GM23248 (cell line): ENCODE measurements at regions not wholly inside any gene's neighbourhood (a gene's known extent, or its start where the extent isn't known, plus 50 kb on each side); places are given as distances from the start of the nearest gene placed in this dataset.

Experiments used
- DNase-seq: peaks from one replicate; pipeline ENCODE4 v3.0.0-alpha.2; 2015
- H2AFZ ChIP-seq: fragments of 200-600 bp; sonication (generic); 2 replicates; pipeline ENCODE4 v1.6.1; 2016; ENCODE audit warnings: antibody characterized with exemption
- H3F3A ChIP-seq: fragments of 200-600 bp; sonication (generic); 2 replicates; pipeline ENCODE4 v1.6.1; 2016; ENCODE audit warnings: mild to moderate bottlenecking, antibody characterized with exemption, mixed run types; ENCODE audit not compliant: insufficient read depth
- H3K27ac ChIP-seq: fragments of 200-600 bp; sonication (generic); 2 replicates; pipeline ENCODE4 v1.5.1; 2016; ENCODE audit warnings: mild to moderate bottlenecking
- H3K27me3 ChIP-seq: fragments of 200-600 bp; sonication (generic); replicated peaks from 2 replicates; pipeline ENCODE4 v1.6.1; 2016; ENCODE audit warnings: mild to moderate bottlenecking; ENCODE audit not compliant: insufficient read depth
- H3K36me3 ChIP-seq: fragments of 200-600 bp; sonication (generic); 2 replicates; pipeline ENCODE4 v1.6.1; 2016; ENCODE audit warnings: low read depth, mild to moderate bottlenecking
- H3K4me1 ChIP-seq: fragments of 200-600 bp; sonication (generic); 2 replicates; pipeline ENCODE4 v1.6.1; 2016; ENCODE audit warnings: mild to moderate bottlenecking; ENCODE audit not compliant: insufficient read depth
- H3K4me2 ChIP-seq: fragments of 200-600 bp; sonication (generic); one replicate; pipeline ENCODE4 v1.6.1; 2016; ENCODE audit warnings: mild to moderate bottlenecking; ENCODE audit not compliant: unreplicated experiment
- H3K4me3 ChIP-seq: fragments of 200-600 bp; sonication (generic); 2 replicates; pipeline ENCODE4 v1.5.1; 2016; ENCODE audit warnings: mild to moderate bottlenecking
- H3K79me2 ChIP-seq: fragments of 200-600 bp; sonication (generic); 2 replicates; pipeline ENCODE4 v1.6.1; 2016; ENCODE audit warnings: mild to moderate bottlenecking; ENCODE audit not compliant: insufficient read depth
- H3K9ac ChIP-seq: fragments of 200-600 bp; sonication (generic); 2 replicates; pipeline ENCODE4 v1.6.1; 2016; ENCODE audit warnings: mild to moderate bottlenecking
- H3K9me2 ChIP-seq: fragments of 200-600 bp; sonication (generic); 2 replicates; pipeline ENCODE4 v1.6.1; 2016; ENCODE audit warnings: mixed run types, mild to moderate bottlenecking, moderate library complexity; ENCODE audit not compliant: insufficient read depth
- H3K9me3 ChIP-seq: fragments of 200-600 bp; sonication (generic); one replicate; pipeline ENCODE4 v1.6.1; 2017; ENCODE audit warnings: low read depth
- H4K20me1 ChIP-seq: fragments of 200-600 bp; sonication (generic); 2 replicates; pipeline ENCODE4 v1.6.0; 2016; ENCODE audit not compliant: insufficient read depth
- EZH2 ChIP-seq: fragments of 200-600 bp; sonication (generic); IDR thresholded peaks from 2 replicates; pipeline ENCODE4 v1.6.1; 2018; ENCODE audit warnings: antibody characterized with exemption, mild to moderate bottlenecking; ENCODE audit not compliant: insufficient read depth, poor library complexity, severe bottlenecking
- EZH2phosphoT487 ChIP-seq: fragments of 200-600 bp; sonication (generic); IDR thresholded peaks from 2 replicates; pipeline ENCODE4 v1.6.1; 2018; ENCODE audit warnings: antibody characterized with exemption, moderate library complexity, mild to moderate bottlenecking, low read depth; ENCODE audit not compliant: insufficient read depth
- WGBS, 2 experiments: methylation state at CpG; one replicate each; pipeline ENCODE4 v1.1.6; 2015 to 2017; ENCODE audit warnings: low lambda C conversion rate in 2 of 2, low coverage in 1 of 2; ENCODE audit errors: missing lambda C conversion rate in 2 of 2; 5-methylcytosine and 5-hydroxymethylcytosine counted together
- in situ Hi-C: fragments of 300-500 bp; cut with MboI; formaldehyde crosslinking; loops from 2 replicates; pipeline ENCODE4 v1.15.0; 2020

- no peaks in the 10 kb centered on the region for H4K20me1 ChIP-seq
- 0 out of 2 replicates have a peak, but pooled peaks cover 5% of the 10 kb centered on the region for H3K4me1 ChIP-seq
- DNase-seq = no peak
- WGBS, 2 experiments = 16 to 18% methylated on average over 3 of the region's 3 CpGs
- H3K79me2 ChIP-seq = no peaks in the 10 kb centered on the region
- H2AFZ ChIP-seq = no peak overlapping the region
- no peaks in the 10 kb centered on the region for H3K27me3 ChIP-seq
- H3K9me3 ChIP-seq = no peaks in the 10 kb centered on the region
- no peaks in the 10 kb centered on the region for H3K36me3 ChIP-seq
- in situ Hi-C loops = no loop called here
- no peaks in the 10 kb centered on the region for H3F3A ChIP-seq
- H3K4me2 ChIP-seq = no peak overlapping the region
- H3K4me3 ChIP-seq = no peak overlapping the region
- H3K27ac ChIP-seq = no peak overlapping the region
- TF ChIP-seq EZH2phosphoT487 (no peak), EZH2 (no peak)
- no peaks in the 10 kb centered on the region for H3K9me2 ChIP-seq
- no peak overlapping the region for H3K9ac ChIP-seq
Measured at GRCh38 chr13:65912516-65912915, 1317.6 kb downstream of the PCDH9 start.

DNA sequence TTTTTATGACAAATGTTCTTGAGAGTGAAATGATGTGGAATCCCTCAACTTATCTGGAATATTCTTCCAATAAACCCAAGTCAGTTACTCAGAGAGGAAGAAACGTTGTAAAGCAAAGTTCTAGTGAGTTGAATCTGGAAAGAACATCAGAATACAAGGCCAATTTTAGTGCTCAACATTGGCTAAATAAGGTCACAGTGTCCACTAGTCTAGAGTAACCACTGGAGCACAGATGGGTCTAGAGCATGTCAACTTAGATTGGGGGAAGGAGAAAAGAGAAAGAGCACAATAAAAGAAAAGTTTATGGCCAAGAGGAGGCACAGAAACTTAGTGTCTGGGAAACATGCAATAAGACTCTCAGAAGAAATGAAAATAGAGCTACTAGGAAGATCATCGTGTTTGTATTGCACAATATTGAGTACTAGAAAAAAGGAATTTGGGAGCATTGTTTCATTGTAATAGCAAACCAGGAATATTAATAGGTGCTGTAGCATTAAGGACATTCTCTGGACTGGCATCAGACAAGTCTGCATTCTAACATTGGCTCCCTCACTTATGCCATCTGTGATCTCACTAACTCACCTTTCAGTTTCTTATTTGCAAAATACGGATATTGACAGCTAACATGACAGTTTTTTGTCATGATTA, 1318.5 kb downstream of the PCDH9 start:
- H3K4me2 ChIP-seq = no peak overlapping the region
- H3K4me3 ChIP-seq = no peak overlapping the region
- H3K36me3 ChIP-seq = no peaks in the 10 kb centered on the region
- H3K79me2 ChIP-seq = no peaks in the 10 kb centered on the region
- H3F3A ChIP-seq = no peaks in the 10 kb centered on the region
- WGBS, 2 experiments = 10 to 11% methylated on average over 3 of the region's 3 CpGs
- no peak for DNase-seq
- H3K9ac ChIP-seq = no peak overlapping the region
- H3K9me2 ChIP-seq = no peaks in the 10 kb centered on the region
- no peaks in the 10 kb centered on the region for H3K9me3 ChIP-seq
- no peaks in the 10 kb centered on the region for H3K27me3 ChIP-seq
- H4K20me1 ChIP-seq = no peaks in the 10 kb centered on the region
- no peak overlapping the region for H3K27ac ChIP-seq
- in situ Hi-C loops = no loop called here
- H3K4me1 ChIP-seq = 0 out of 2 replicates have a peak, but pooled peaks cover 5% of the 10 kb centered on the region
- TF ChIP-seq EZH2 (no peak), EZH2phosphoT487 (no peak)
- no peak overlapping the region for H2AFZ ChIP-seq

DNA sequence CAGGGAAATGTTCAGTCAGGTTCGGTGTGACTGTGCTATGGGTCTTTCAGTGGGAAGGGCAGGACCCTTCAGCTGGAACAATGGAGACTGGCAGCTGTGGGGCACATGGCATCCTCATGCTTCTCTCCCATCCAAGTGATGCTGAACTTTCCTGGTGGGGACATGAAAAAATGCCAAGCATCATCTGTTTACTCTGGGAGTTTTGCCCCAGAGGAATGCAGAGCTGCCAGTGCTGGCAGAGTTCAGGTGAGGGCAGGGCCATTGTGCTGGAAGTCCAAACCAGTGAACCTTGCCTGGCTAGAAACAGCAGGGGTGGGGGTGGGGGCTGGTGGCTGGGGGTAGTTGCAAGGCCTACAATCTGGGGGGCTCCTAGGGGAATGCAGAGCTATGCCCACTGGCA, 1320.6 kb downstream of the PCDH9 start:
- 14 to 22% methylated on average over 1 of the region's 1 CpG for WGBS, 2 experiments
- Histone ChIP-seq H3K9me3 (no peaks in the 10 kb centered on the region), H3K9ac (no peak overlapping the region), H3K4me1 (0 out of 2 replicates have a peak, but pooled peaks cover 5% of the 10 kb centered on the region), H3K27ac (no peak overlapping the region), H3K27me3 (no peaks in the 10 kb centered on the region), H4K20me1 (no peaks in the 10 kb centered on the region), H3K4me3 (no peak overlapping the region), H3F3A (no peaks in the 10 kb centered on the region), H3K36me3 (no peaks in the 10 kb centered on the region), H2AFZ (no peak overlapping the region), H3K9me2 (no peaks in the 10 kb centered on the region), H3K4me2 (no peak overlapping the region), H3K79me2 (no peaks in the 10 kb centered on the region)
- TF ChIP-seq EZH2phosphoT487 (no peak), EZH2 (no peak)
- DNase-seq = no peak
- in situ Hi-C loops = no loop called here

- H3K27me3 ChIP-seq = no peaks in the 10 kb centered on the region
- no peaks in the 10 kb centered on the region for H4K20me1 ChIP-seq
- H3K79me2 ChIP-seq = no peaks in the 10 kb centered on the region
- no peak overlapping the region for H3K4me3 ChIP-seq
- H3K36me3 ChIP-seq = no peaks in the 10 kb centered on the region
- no peaks in the 10 kb centered on the region for H3K9me3 ChIP-seq
- H3K9ac ChIP-seq = no peak overlapping the region
- H3F3A ChIP-seq = no peaks in the 10 kb centered on the region
- TF ChIP-seq EZH2 (no peak), EZH2phosphoT487 (no peak)
- H3K4me2 ChIP-seq = no peak overlapping the region
- no peak for DNase-seq
- H3K9me2 ChIP-seq = no peaks in the 10 kb centered on the region
- H2AFZ ChIP-seq = no peak overlapping the region
- no peak overlapping the region for H3K27ac ChIP-seq
- H3K4me1 ChIP-seq = no peaks in the 10 kb centered on the region
- 20 to 22% methylated on average over 7 of the region's 7 CpGs for WGBS, 2 experiments
- in situ Hi-C loops = no loop called here
Measured at GRCh38 chr13:65907666-65908525, 1322.2 kb downstream of the PCDH9 start.
